ENCODE measurements at regions not wholly inside any gene's neighbourhood (a gene's known extent, or its start where the extent isn't known, plus 50 kb on each side); places are given as distances from the start of the nearest gene placed in this dataset.

GRCh38 chr11:28490773-28491382 lies 382.7 kb downstream of the METTL15 start:
- DNase-seq (no peak), FAIRE-seq (no peak)
- H3K36me3 ChIP-seq (ENCODE audit: control insufficient read depth in 2 of 3, insufficient read depth in 3 of 3, low read length in 3 of 3), result no peaks in the 10 kb centered on the region
- no peaks in the 10 kb centered on the region for H3K9me3 ChIP-seq (ENCODE audit: control insufficient read depth in 2 of 3, insufficient read depth in 1 of 3, low read length in 3 of 3)
- no peak overlapping the region for H3K9ac ChIP-seq (ENCODE audit: low read length in 3 of 3)
- no peaks in the 10 kb centered on the region for H3K4me1 ChIP-seq (ENCODE audit: control insufficient read depth in 2 of 3, insufficient read depth in 2 of 3, low read depth in 1 of 3, low read length in 3 of 3)
- no peaks in the 10 kb centered on the region for H3K27me3 ChIP-seq (ENCODE audit: control insufficient read depth, insufficient read depth, low read length)
- intact Hi-C loops (cut with DNase I), result no loop called here
- TF ChIP-seq, protein P1, sequence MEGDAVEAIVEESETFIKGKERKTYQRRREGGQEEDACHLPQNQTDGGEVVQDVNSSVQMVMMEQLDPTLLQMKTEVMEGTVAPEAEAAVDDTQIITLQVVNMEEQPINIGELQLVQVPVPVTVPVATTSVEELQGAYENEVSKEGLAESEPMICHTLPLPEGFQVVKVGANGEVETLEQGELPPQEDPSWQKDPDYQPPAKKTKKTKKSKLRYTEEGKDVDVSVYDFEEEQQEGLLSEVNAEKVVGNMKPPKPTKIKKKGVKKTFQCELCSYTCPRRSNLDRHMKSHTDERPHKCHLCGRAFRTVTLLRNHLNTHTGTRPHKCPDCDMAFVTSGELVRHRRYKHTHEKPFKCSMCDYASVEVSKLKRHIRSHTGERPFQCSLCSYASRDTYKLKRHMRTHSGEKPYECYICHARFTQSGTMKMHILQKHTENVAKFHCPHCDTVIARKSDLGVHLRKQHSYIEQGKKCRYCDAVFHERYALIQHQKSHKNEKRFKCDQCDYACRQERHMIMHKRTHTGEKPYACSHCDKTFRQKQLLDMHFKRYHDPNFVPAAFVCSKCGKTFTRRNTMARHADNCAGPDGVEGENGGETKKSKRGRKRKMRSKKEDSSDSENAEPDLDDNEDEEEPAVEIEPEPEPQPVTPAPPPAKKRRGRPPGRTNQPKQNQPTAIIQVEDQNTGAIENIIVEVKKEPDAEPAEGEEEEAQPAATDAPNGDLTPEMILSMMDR (IDR thresholded peaks at IDR 0.05; ENCODE audit: borderline replicate concordance, extremely low read depth, insufficient read depth), result no peak
- no peak overlapping the region for H3K27ac ChIP-seq (ENCODE audit: low read depth in 2 of 2, low read length in 2 of 2)
- H3K4me3 ChIP-seq (ENCODE audit: low read length in 3 of 3), result no peak overlapping the region

DNA sequence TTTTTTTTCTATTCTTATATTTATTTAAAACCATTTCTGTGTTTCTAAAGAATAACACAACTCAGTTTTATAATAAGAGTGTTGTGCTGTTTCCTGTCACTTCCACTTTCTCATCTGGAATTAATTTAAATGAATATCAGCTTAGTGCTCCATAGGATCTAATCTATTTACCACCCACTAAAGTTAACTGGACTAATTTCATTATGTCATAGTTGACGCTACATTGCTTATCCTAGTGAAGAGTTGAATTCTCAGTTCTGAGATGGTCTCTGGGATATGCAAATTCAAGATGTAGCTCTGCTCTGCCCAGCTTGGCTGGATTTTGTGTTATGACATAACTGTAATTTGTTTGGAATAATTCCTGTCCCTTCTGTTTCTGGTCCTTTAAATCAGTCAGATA lies 380.1 kb downstream of the METTL15 start:
- H3K9ac ChIP-seq (ENCODE audit: low read length in 3 of 3), result no peak overlapping the region
- H3K36me3 ChIP-seq (ENCODE audit: control insufficient read depth in 2 of 3, insufficient read depth in 3 of 3, low read length in 3 of 3), result no peaks in the 10 kb centered on the region
- H3K4me1 ChIP-seq (ENCODE audit: control insufficient read depth in 2 of 3, insufficient read depth in 2 of 3, low read depth in 1 of 3, low read length in 3 of 3), result no peaks in the 10 kb centered on the region
- H3K27ac ChIP-seq (ENCODE audit: low read depth in 2 of 2, low read length in 2 of 2), result no peak overlapping the region
- H3K9me3 ChIP-seq (ENCODE audit: control insufficient read depth in 2 of 3, insufficient read depth in 1 of 3, low read length in 3 of 3), result no peaks in the 10 kb centered on the region
- DNase-seq (no peak), FAIRE-seq (no peak)
- TF ChIP-seq, protein P1 (IDR thresholded peaks at IDR 0.05; ENCODE audit: borderline replicate concordance, extremely low read depth, insufficient read depth), result no peak
- no peaks in the 10 kb centered on the region for H3K27me3 ChIP-seq (ENCODE audit: control insufficient read depth, insufficient read depth, low read length)
- intact Hi-C loops (cut with DNase I), result no loop called here
- no peak overlapping the region for H3K4me3 ChIP-seq (ENCODE audit: low read length in 3 of 3)

- intact Hi-C loops (cut with DNase I), result no loop called here
- no peak overlapping the region for H3K27ac ChIP-seq (ENCODE audit: low read depth in 2 of 2, low read length in 2 of 2)
- DNase-seq, result no peak
- FAIRE-seq, result no peak
- H3K4me3 ChIP-seq (ENCODE audit: low read length in 3 of 3), result no peak overlapping the region
- H3K9ac ChIP-seq (ENCODE audit: low read length in 3 of 3), result no peak overlapping the region
- no peaks in the 10 kb centered on the region for H3K4me1 ChIP-seq (ENCODE audit: control insufficient read depth in 2 of 3, insufficient read depth in 2 of 3, low read depth in 1 of 3, low read length in 3 of 3)
- no peaks in the 10 kb centered on the region for H3K27me3 ChIP-seq (ENCODE audit: control insufficient read depth, insufficient read depth, low read length)
- TF ChIP-seq, protein P1 (IDR thresholded peaks at IDR 0.05; ENCODE audit: borderline replicate concordance, extremely low read depth, insufficient read depth), result no peak
- H3K36me3 ChIP-seq (ENCODE audit: control insufficient read depth in 2 of 3, insufficient read depth in 3 of 3, low read length in 3 of 3), result no peaks in the 10 kb centered on the region
- no peaks in the 10 kb centered on the region for H3K9me3 ChIP-seq (ENCODE audit: control insufficient read depth in 2 of 3, insufficient read depth in 1 of 3, low read length in 3 of 3)
These were observed 375.1 kb downstream of the METTL15 start for GRCh38 chr11:28483072-28483867.

All from kidney (tissue), 13 donors.